ENCODE measurements at regions not wholly inside any gene's neighbourhood (a gene's known extent, or its start where the extent isn't known, plus 50 kb on each side); places are given as distances from the start of the nearest gene placed in this dataset.

GRCh38 chr4:181905708-181906107 is 337.5 kb upstream of the TENM3 start:
- Histone ChIP-seq H3K9me3 (no peaks in the 10 kb centered on the region), H3K27ac (no peak overlapping the region), H3K4me3 (no peak overlapping the region), H3K4me1 (no peaks in the 10 kb centered on the region), H3K36me3 (no peaks in the 10 kb centered on the region), H3K27me3 (no peaks in the 10 kb centered on the region)
- no peak for TF ChIP-seq CTCF (IDR thresholded peaks at IDR 0.05)
- intact Hi-C loops (cut with DNase I): no loop called here
- DNase-seq (no peak), ATAC-seq (no peak)

GRCh38 chr4:181908168-181908567 is 335.0 kb upstream of the TENM3 start:
- intact Hi-C loops (cut with DNase I): no loop called here
- Histone ChIP-seq H3K9me3 (no peaks in the 10 kb centered on the region), H3K27me3 (no peaks in the 10 kb centered on the region), H3K36me3 (no peaks in the 10 kb centered on the region), H3K4me1 (no peaks in the 10 kb centered on the region), H3K4me3 (no peak overlapping the region), H3K27ac (no peak overlapping the region)
- DNase-seq (no peak), ATAC-seq (no peak)
- no peak for TF ChIP-seq CTCF (IDR thresholded peaks at IDR 0.05)

GRCh38 chr4:181909368-181909767 is 333.8 kb upstream of the TENM3 start:
- Histone ChIP-seq H3K9me3 (no peaks in the 10 kb centered on the region), H3K4me3 (no peak overlapping the region), H3K27me3 (no peaks in the 10 kb centered on the region), H3K4me1 (no peaks in the 10 kb centered on the region), H3K36me3 (no peaks in the 10 kb centered on the region), H3K27ac (no peak overlapping the region)
- intact Hi-C loops (cut with DNase I): no loop called here
- ATAC-seq: no peak
- no peak for DNase-seq
- TF ChIP-seq CTCF (IDR thresholded peaks at IDR 0.05): no peak

- DNase-seq (no peak), ATAC-seq (no peak)
- Histone ChIP-seq H3K27ac (no peak overlapping the region), H3K4me1 (no peaks in the 10 kb centered on the region), H3K36me3 (no peaks in the 10 kb centered on the region), H3K9me3 (no peaks in the 10 kb centered on the region), H3K27me3 (no peaks in the 10 kb centered on the region), H3K4me3 (no peak overlapping the region)
- no peak for TF ChIP-seq CTCF (IDR thresholded peaks at IDR 0.05)
- intact Hi-C loops (cut with DNase I): no loop called here
Observed at GRCh38 chr4:181911420-181911819, 331.8 kb upstream of the TENM3 start.

- intact Hi-C loops (cut with DNase I): no loop called here
- DNase-seq (no peak), ATAC-seq (no peak)
- no peaks in the 10 kb centered on the region for H3K9me3 ChIP-seq
- no peak for TF ChIP-seq CTCF (IDR thresholded peaks at IDR 0.05)
- no peaks in the 10 kb centered on the region for H3K27me3 ChIP-seq
- H3K4me1 ChIP-seq: no peaks in the 10 kb centered on the region
- H3K36me3 ChIP-seq: no peaks in the 10 kb centered on the region
- H3K4me3 ChIP-seq: no peak overlapping the region
- H3K27ac ChIP-seq: no peak overlapping the region
Observed at GRCh38 chr4:181933471-181933870, 309.7 kb upstream of the TENM3 start.

- ATAC-seq (no peak), DNase-seq (no peak)
- TF ChIP-seq CTCF (IDR thresholded peaks at IDR 0.05): no peak
- Histone ChIP-seq H3K27ac (no peak overlapping the region), H3K36me3 (no peaks in the 10 kb centered on the region), H3K27me3 (no peaks in the 10 kb centered on the region), H3K4me3 (no peak overlapping the region), H3K9me3 (no peaks in the 10 kb centered on the region), H3K4me1 (no peaks in the 10 kb centered on the region)
- intact Hi-C loops (cut with DNase I): no loop called here
Observed at GRCh38 chr4:181938631-181939030, 304.6 kb upstream of the TENM3 start.
